NOMO-1 treated with DMSO at 0.1 percent for 48 hours (cell line): ENCODE measurements at regions not wholly inside any gene's neighbourhood (a gene's known extent, or its start where the extent isn't known, plus 50 kb on each side); places are given as distances from the start of the nearest gene placed in this dataset.

Source experiments
- DNase-seq: peaks from one replicate; lab custom pipeline; 2025; ENCODE audit not compliant: unreplicated experiment; lab: John Stamatoyannopoulos, UW

GRCh38 chr5:160961038-160961437, 109.0 kb upstream of the ATP10B start:
- no peak for DNase-seq

DNA sequence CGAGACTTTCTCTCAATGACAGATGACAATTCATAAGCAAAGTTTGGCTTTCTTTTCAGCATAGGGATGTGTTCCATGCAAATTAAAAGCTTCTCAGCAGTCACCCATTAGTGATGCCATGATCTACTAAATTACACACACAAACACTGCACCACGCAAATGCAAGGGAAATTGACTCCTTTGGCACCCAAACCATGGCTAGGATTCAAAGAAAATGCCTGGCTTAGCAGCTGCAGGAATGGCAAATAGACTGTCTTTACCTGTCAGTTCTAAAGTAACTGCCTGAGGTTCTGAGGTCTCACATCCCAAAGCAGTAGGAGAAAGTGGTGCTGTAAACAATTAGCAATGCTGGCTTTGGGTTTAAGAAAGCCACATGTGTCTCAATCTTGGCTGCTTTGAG, 108.6 kb upstream of the ATP10B start:
- DNase-seq, result no peak

- peak; percentile 23 for DNase-seq
Measured at GRCh38 chr5:160959804-160960203, 107.8 kb upstream of the ATP10B start.

DNA sequence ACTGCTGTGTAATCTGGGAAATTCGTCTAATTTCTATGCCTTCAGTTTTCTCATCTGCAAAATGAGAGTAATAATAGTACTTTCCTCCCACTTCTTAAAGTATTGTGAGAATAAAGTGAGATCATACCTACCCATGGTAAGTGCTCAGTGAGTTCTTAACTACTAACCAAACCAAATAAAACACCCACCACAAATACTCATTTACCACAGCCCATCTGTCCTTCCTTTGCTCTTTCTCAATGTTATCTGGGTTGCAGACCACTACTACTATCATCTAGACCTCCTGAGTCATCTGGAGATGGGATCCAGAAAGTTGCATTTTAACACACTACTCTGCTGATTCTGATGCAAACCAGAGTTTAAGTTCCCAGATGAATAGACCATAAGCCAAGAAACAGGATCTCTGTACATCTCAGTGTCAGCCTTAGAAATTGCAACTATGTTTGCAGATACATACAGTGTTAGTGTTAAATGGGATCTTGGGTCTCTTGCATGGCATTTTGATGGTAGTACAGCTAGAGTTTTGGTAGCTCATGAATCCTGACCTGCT, 105.4 kb upstream of the ATP10B start:
- no peak for DNase-seq

GRCh38 chr5:160956051-160956450, 104.0 kb upstream of the ATP10B start:
- no peak for DNase-seq

DNA sequence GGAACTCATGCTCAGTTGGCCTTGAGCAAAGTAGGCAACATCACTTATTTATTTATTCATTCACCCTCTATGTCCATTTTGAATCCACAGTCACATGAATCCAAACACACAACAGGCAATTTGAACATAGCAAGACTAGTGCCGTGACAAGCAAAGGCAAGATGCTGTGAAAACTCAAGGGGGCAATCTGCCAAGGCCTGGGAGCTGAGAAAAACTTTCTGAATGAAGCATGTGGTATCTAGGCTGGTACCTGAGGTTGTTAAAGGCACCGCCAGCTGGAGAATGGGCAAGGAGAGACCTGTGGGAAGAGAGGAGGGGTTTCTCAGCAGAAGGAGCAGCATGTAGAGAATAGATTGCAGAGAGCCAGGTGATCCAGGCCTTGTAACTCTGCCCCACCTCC, 98.3 kb upstream of the ATP10B start:
- DNase-seq, result no peak

GRCh38 chr5:160940725-160941124, 88.7 kb upstream of the ATP10B start:
- no peak for DNase-seq

DNA sequence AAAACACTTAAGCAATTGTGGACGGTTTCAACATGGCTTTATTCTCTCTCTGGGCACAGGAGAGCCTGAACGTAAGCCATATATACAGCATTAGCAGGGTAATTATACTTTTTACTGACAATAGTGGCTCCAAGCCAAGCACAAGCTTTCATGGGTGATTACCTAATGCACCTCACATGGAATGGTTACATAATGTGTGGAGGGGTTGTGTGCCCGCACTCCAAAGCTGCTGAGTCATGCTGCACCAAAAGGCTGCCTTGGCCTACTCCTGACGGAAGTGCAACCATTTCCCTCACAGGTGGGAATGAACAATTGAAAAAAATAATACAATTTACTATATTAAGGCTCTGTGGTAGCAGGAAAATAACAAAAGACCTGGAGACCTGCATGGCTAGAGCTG, 86.5 kb upstream of the ATP10B start:
- peak; percentile 78 for DNase-seq

- no peak for DNase-seq
Measured at GRCh38 chr5:160937570-160937969, 85.6 kb upstream of the ATP10B start.

DNA sequence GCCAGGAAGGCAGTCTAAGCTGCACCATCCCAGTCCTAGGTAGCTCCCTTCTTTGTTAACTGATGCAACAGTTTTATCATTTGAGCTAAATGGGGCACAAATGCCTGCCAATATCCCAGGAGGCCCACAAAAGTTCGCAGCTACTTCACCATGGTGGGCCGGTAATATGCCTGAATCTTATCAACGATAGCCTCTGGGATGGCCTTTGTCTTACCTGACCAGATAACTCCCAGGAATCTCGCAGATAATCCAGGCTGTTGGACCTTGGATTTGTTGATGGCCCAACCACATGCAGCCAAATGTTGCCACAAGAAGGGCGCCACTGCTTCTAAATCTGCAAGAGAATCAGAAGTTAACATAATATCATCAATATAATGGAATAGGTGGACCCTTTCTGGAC, 83.8 kb upstream of the ATP10B start:
- no peak for DNase-seq

GRCh38 chr5:160931283-160931682, 79.3 kb upstream of the ATP10B start:
- no peak for DNase-seq

GRCh38 chr5:160930406-160930805, 78.4 kb upstream of the ATP10B start:
- no peak for DNase-seq

DNA sequence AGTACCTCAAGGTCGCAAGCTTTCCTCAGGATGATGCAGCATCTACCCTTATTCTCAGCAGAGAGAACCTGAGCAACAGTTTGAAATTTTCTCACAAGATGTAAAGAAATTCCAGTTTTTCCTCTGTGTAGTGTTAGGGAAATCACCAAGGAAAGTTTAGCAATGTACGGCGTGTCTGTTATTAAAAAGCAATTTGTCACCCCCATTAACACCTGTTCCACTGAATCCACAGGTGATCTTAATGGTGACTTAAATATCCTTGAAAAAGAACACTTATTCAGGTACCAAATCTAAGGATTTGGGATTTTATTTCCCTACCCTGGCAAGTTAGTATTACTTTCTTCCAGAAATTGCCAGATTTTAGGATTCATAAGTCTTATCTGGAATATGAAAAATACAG, 77.9 kb upstream of the ATP10B start:
- DNase-seq, result no peak

- DNase-seq, result no peak
Measured at GRCh38 chr5:160929360-160929759, 77.3 kb upstream of the ATP10B start.

DNA sequence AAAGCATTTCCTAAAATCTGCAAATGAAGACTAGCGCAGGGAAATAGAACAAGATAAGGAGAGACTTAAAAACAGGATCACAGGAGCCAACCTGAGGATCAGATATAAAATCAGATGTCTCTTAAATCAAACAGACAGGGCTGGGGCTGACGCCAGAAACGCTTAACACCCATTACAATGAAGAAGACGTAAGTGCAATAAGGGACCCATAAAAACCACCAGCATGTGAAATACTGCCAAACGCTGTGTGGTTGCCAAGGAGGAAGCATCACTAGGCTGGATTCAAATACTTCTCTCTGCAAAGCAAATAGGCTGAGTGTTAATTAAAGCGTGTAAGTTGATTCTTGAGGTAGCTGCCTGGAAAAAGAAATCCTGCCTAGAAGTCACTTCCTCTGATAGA, 74.4 kb upstream of the ATP10B start:
- DNase-seq, result peak; percentile 69

DNA sequence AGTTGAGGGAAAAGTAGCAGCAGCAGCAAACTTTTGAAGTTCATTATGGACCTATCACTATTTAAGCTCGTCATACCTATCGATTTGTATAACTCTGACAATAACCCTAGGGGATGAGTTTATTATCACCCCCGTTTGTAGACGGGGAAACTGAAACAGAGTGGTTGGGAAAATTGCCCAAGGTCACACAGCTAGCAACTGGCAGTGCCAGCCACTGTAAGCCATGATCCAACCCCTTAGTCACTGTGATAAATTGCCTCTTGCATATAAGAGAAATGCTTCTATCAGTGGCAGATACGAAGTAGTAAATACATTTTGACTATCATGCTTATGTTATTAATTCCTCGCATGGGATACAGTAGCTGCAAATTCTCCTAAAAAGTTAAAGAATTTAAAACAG, 73.3 kb upstream of the ATP10B start:
- DNase-seq, result no peak

DNA sequence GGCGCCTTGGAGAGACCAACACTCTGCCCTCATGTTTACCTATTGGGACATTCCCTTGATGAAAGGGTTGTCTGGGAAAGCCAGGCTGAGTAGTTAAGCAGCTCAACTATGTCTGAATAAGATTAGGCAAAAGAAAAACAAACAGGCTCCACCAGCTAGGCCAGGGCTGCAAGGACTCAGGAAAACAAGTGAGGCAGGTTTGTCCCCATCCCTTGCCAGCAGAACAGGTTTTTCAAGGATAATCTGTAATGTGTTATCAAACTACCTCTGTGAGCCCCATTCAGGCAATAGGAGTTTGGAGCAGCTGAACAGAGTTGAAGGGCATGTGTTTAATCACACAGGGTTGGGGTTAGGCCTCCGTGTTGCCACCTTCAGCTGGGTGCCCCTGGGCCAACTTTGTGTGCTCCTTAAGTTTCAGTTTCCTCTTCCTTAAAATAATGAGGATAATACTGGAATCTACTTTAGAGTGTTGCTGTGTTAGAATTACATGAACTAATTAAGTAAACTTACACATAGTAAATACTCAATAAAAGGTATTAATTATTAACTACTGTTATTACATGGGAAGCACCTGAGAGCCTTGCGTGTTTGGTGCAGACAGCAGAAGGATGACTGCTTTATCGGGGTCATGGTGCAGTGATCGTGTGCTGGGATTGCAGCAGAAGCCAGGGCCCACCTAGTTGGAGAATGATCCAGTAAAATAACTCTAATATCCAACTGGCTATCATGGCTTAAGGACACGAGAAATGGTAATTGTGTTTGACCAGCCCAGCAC, 72.1 kb upstream of the ATP10B start:
- DNase-seq, result no peak

DNA sequence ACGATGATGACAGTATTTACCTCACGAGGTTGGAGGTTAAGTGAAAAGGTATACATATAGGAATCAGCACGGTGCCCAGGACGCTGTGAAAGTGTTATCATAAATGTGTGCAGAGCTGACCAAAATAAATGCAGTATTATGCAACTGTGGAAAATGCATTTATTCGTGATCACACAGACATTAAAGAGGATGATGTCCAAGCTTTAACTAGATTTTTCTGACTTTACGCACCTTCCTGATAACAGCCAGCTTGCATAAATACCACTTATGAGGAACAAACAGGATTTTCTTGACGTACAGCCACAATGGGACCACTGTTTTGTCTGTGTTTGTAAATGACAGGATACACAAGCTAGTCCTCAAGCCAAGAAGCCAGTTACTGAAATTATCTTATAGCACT, 71.4 kb upstream of the ATP10B start:
- no peak for DNase-seq

GRCh38 chr5:160922311-160922710, 70.3 kb upstream of the ATP10B start:
- no peak for DNase-seq

DNA sequence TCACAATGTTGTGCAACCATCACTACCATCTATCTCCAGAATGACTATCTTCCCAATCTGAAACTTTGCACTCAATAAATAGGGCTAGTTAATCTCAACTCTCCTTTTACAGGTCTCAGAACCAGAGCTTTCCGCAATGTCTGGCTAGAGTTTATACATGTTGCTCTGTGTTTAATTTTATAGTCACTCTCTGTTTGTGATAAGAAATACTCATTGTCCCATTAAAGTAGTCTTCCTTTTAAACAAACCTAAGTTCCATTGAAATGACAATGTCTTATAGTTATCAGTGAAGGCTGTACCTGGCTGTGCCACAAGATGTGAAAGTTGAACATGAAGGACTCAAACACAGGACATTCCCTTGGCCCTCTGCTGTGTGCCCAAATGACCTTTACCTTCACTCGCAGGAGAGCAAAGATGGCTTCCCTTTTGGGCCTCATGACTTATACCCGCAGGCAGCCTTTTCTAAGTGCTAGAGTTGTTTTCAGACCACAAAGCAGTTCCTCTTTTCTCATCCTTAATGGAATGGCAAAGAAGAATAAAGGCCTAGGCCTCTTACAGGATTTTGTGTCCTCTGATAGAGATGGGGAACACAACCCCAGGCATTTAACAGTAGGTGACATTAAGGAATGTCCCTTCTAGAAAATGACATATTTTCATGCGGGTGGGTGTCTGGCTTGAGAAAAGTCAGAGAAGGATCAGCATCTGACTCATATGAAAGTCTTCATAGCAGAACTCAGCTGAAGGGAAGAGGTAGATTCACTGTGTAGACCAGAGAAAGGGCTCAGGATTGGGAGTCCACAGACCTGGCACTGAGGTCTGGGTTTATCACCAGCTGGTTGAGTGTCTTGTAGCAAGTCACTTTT, 69.6 kb upstream of the ATP10B start:
- peak; percentile 10 for DNase-seq

- DNase-seq, result no peak
Measured at GRCh38 chr5:160919626-160920025, 67.6 kb upstream of the ATP10B start.

DNA sequence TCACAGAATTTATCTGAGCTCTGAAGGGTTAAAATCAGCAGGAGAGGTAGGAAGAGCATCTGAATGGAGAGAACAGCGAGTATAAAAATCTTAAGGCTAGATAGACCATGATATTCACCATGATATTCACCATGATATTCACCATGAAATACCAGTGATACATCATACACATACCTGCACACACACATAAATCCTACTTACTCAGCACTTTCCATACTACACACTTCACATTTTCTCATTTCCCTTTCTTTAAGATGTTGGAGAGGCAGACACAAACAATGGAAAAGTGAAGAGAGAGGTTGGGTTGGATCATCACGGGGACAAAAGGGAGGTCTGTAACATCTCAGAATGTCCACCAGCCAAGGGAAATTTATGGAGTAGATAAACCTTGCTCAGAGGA, 66.4 kb upstream of the ATP10B start:
- no peak for DNase-seq
